MV-4-11 (cell line): ENCODE measurements at regions not wholly inside any gene's neighbourhood (a gene's known extent, or its start where the extent isn't known, plus 50 kb on each side); places are given as distances from the start of the nearest gene placed in this dataset.
"Not testable (repeated sequence)": the region's sequence is repeated elsewhere in the genome, so short reads cannot be mapped to it uniquely, and the experiment has no call there.

Source experiments
- DNase-seq: peaks from one replicate; lab custom pipeline; 2025; lab: John Stamatoyannopoulos, UW

DNA sequence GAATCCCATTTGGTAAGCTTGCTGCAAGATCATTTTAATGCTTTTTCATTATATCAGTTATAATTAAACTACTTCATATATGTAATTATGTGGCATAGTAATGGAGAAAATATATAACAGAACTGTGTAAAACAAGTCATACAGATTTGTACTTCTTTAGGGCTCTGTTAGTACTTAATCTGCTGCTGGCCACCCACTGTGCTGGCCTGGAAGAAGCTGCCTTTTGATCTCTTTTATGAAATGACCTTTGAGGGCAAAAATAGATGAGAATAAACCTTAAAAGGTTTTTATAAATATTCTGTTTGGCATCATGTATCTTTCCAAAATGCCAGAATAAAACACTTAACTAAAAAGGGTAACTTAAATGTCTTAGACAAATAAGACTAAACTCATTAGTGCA is 262.9 kb downstream of the ZIC1 start:
- DNase-seq, result no peak

DNA sequence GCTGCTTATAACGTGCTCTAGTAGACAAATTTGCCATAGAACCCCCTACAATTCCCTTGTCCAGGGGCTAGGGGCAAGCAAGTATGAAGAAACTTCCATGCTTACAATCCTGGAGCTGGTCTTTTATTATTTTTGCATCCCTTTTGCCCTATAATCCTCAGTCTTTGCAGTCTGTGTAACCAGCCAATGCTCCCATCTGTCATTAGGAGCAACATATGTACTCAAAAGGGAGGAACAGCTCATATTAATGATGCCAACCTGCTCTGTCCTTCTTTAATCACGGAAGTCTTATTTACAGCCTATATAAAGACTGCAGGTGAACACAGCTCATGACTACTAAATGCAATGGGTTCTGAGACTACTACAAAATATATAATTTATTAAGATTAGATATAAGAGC is 263.3 kb downstream of the ZIC1 start:
- DNase-seq, result no peak

DNA sequence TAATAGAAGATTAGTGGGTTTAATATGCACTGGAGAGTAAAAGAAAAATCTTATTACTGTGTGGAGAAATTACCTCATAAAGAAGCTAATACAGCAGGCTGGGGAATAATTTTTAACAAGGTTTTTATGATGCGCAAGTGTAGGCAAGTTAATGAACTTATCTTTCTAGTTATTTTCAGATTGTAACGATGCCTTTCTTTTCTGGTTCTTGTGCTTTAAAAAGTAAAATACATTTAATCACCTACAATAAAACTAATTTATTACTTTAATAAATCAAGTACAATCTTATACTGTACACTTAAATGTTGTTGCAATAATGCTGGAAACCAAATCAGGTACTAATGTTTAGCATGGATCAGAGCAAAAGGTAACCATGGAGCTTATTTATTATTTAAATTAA is 266.6 kb downstream of the ZIC1 start:
- no peak for DNase-seq

DNA sequence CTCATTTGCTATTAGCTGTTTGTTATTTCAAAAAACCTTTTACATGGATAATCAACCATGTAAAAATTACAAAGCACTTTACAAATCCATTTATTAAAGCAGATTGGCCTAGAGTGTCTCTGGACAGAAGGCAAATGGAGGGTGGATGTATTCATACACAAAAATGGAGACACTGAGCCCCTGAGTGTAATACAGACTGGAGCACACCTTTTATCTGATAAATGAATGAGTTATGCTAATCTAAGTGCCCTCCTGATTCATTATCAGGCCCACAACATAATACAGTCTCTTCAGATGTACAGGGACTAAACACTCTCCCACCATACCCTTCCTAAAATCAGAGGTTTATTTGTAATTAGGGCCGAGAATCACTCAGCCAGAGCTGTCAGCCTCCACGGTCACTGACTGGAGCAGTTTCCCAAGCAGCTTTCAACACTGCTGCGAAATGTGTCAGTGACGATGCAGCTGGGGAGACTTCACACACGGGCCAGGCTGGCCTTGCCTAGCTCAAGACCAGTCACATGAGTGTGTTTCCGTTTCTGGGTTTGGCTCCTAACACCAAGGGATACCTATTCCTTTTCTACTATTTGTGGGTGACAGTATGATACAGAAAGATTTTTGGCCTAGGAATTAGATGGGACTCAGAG is 271.8 kb downstream of the ZIC1 start:
- DNase-seq, result no peak

DNA sequence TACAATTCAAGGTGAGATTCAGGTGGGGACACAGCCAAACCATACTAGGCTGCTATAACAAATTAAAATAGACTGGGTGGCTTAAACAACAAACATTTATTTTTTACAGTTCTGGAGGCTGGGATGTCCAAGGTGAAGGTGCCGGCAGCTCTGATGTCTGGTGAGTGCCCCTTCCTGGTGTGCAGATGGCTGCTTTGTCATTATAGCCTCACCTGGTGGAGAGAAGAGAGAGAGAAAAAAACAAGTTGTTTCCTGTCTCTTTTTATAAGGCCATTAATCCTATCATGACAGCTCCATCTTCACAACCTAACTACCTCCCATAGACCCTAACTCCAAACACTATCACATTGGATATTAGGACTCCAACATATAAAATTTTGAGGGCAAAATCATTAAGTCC is 279.7 kb downstream of the ZIC1 start:
- no peak for DNase-seq

DNA sequence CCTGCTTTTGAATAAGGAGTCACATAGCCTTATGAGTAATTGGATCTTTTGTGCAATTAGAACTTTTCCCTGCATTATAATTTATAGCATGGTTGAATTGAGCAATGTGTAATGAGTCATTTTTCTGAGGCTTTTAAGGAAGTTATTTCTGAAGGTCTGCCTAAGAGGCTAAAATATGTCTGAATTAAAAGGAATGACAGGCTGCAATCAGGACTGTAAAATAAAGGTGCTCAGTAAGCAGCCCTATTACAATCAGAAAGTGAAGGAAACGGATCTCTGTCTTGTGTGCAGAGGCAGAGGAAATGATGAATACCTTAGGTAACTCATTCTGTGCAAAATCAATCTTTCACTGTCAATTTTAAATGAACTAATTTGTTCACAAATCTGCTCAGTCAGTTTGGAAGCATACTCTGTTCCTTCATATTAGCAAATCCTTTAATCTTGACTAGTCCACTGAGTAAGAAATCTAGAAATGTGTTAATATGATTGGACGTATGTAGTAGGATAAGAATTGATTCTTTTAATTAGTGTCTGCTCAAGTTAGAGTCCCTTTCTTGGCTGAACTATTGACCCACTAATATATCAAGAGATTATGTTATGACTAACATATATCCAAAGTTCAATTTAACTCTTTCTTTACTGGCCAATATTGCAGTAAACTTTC is 290.1 kb downstream of the ZIC1 start:
- DNase-seq, result peak; percentile 80

DNA sequence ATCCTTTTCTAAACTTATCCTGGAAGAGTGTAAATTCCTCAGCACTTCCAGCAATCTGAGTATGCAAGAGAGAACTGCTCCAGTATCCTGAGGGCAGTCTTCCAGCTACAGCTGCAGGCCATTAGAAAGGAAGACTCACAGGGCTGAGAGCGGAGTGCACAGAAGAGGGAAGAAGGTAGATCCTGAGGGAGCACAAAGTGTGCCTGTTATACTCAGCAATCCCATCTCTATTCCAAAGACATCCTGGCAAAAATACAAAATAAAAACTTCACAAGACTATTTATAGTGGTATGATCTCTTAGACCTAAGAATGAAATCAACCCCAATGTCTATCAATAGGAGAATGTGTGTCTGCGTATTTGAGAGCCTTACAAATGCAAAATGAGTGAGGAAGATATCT is 292.0 kb downstream of the ZIC1 start:
- no peak for DNase-seq

DNA sequence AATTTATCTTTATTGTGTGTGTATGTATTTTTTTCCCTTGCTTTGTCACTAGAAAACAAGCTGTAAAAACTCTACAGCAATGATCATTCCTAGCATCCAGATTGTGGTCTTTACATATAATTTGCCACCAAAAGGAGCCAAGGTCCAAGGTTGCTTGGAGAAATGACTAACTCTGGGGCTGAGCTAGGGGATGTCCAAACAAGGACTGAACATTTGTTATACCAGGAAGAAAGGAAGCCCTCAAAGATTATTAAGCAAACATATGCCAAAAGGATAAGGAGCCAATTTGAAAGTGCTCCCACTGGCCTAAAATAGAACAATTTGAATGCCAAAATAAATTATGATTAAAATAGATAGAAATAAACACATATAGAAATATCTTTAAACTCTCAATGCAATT is 293.3 kb downstream of the ZIC1 start:
- no peak for DNase-seq

DNA sequence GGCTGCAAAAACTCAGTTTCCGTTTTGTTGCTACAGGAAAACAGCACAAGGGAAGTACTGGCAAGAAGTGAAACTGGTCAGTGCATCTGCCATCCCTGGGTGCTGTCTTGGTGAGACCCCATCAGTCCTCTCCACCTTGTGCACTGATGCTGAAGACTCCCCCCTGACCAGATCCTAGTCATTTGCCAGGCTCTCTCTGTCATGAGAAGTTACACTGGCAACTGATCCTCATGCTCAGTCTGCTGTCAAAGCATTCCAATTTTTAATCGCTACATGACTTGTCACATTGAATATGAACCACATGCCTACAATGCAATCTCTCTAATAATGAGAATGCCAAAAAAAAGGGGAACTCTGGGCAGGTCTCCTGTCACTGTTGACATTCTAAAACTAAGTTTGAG is 296.5 kb downstream of the ZIC1 start:
- DNase-seq, result peak; percentile 62

DNA sequence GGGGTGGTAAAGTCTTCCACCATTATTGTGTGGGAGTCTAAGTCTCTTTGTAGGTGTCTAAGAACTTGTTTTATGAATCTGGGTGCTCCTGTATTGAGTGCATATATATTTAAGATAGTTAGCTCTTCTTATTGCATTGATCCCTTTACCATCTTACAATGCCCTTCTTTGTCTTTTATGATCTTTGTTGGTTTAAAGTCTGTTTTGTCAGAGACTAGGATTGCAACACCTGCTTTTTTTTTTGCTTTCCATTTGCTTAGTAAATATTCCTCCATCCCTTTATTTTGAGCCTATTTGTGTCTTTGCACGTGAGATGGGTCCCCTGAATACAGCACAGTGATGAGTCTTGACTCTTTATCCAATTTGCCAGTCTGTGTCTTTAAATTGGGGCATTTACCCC is 301.6 kb downstream of the ZIC1 start:
- not testable (repeated sequence) for DNase-seq

DNA sequence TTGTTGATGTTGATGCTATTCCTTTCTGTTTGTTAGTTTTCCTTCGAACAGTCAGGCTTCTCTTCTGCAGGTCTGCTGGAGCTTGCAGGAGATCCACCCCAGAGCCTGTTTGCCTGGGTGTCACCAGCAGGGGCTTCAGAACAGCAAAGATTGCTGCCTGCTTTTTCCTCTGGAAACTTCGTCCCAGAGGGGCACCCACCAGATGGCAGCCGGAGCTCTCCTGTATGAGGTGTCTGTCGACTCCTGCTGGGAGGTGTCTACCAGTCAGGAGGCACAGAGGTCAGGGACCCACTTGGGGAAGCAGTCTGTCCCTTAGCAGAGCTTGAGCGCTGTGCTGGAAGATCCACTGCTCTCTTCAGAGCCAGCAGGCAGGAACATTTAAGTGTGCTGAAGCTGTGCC is 303.2 kb downstream of the ZIC1 start:
- DNase-seq, result no peak

DNA sequence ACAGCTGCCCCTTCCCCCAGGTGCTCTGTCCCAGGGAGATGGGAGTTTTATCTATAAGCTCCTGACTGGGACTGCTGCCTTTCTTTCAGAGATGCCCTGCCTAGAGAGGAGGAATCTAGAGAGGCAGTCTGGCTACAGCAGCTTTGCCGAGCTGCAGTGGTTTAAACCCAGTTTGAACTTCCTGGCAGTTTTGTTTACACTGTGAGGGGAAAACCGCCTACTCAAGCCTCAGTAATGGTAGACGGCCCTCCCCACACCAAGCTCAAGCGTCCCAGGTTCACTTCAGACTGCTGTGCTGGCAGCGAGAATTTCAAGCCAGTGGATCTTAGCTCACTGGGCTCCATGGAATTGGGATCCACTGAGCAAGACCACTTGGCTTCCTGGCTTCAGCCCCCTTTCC is 303.6 kb downstream of the ZIC1 start:
- DNase-seq, result not testable (repeated sequence)

DNA sequence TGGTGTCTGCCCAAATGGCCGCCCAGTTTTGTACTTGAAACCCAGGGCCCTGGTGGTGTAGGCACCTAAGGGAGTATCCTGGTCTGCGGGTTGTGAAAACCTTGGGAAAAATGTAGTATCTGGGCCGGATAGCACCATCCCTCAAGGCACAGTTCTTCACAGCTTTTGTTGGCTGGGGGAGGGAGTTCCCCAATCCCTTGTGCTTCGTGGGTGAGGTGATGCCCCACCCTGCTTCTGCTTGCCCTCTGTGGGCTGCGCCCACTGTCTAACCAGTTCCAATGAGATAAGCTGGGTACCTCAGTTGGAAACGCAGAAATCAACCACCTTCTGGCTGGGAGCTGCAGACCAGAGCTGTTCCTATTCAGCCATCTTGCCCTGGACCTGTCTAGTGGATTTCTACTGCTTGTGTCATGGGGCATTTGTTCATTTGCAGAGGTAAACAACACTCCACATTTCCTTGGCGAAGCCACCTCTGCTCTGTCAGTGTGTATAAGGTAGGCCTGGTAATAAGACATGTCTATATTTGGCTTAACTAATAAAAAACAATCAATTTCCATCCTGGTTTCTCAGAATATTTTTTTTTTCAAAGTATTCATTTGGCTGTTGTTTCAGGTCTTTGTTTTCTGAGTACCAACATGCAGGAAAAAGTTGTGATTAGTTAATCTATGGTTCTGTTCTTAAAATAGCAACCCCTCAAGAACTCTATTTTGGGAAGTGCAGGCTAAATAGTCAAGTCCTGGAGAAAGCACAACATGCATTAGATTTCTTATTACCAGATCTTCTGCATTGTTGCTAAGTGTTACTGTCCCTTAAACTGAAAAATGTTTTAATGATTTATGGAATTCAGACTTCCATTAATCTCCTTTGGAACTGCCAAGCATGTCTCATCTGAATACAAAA is 304.3 kb downstream of the ZIC1 start:
- no peak for DNase-seq

DNA sequence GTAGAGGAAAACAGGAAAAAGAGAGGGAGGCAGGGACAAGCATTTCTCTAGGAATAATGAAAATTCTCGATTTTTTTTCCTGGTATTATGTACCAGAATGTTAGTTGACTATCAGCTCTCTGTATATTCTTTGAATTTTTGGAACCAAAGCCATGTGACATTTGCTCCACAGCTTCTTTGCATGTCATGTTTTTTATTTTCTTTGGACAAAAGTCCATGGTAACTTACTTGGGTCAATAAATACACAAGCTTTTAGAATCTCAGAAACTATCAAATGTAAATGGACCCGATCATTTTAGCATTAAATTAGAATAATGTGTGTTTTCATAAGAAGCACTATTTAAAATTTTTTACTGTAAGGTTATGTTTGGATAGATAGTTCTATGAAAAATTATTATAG is 320.5 kb downstream of the ZIC1 start:
- no peak for DNase-seq

DNA sequence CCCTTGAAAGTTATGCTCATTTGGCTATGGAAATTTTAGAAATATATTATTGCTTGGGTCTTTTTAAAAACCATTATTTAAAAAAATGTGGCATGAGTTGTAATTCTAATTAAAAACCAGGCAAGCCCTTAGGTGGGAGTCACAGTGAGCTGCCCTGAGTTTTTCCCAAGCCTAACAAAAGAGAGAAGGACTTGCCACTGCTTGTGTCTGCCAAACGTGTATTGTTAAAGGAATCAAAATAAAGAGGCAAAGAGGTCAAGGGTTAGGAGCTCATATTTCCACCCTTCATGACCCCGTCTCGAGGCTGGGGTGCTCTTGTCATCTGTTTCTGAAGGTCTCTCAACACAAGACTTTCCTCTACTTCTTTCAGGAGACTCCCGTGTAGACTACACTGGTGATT is 321.1 kb downstream of the ZIC1 start:
- DNase-seq, result no peak

DNA sequence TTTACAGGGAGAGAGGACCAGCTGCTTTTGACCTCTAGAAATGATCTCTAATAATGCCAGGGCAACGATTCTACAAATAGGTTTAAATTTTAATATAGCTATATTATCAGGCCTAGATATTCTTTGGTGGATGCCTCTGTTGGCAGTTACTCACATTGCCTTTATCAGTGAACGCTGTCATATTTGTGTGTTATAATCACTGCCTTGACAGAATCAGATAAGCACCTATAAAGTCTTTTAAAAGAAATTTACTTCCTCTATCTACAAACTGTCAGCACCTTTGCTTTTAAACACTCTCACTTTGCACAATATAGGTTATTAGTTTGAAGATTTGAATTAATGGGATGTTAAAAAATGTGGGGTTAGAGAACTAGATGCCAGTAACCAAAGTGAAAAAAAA is 324.1 kb downstream of the ZIC1 start:
- no peak for DNase-seq

DNA sequence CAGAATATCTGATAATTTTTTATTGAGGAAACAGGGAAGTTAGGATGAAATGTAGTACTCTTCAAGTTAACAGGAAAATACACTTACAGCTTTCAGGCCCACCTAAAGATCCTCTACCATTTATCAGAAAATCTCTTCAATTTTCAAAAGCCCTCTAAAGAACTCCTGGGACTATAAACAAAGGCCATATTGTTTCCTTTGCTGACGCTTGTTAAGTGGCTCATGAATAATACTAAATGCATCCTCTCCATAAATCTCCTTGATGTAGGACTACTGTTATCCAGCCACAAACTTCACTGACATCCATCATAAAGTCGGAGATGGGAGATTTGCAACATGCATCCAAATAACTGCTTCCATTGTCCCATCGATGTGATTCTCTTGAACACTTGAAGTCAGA is 326.5 kb downstream of the ZIC1 start:
- DNase-seq, result no peak

DNA sequence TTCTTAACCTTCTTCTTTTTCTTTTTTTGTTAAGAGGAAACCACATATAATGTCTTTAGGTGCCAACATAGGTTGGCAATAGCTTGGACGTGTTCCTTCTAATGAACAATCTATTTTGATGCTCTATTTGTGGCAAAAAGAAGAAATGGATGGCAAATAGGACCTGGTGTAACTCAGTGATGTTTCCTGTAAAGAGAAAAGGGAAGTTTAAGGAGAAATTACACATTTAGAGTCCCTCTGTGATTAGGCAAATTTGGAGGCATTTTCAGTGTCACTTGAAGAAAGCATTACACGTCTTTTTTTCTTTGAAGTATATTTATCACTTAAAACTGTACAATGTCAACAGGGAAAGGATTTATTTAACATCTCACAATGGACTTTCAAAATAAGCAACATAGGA is 327.1 kb downstream of the ZIC1 start:
- no peak for DNase-seq

DNA sequence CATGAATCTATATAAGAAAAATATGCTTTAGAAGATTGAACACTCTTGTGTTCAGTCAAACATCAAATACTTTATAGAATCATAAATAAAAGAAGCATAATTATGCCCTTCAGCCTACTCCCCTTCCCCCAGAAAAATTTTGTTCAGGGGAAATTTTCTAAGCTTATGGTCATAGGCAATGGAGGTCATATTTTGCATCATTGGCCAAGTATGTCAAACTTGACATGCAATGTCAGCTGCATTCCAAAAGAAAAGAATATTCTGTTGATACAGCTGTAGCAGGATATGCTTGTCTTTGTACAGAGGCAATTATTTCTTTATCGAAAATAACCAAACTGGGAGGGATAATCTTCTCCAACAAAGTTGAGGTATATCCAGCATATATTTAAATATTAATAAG is 328.2 kb downstream of the ZIC1 start:
- DNase-seq, result no peak

DNA sequence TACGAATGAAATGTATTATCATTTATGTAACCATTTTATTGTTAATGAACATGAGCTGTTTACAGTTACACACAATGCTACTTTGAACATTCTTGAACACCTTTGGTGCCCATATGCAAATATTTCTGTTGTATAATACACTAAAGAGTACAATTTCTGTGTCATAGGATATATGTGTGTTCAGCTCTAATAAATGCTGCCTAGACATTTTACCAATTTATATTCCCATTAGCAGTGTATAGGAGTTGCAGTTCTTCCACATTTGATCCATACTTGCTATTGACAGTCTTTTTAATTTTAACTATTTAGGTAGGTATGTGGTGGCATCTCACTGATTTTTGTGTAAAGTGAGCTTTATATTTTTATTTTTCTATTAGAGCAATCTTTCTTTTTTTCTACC is 331.8 kb downstream of the ZIC1 start:
- DNase-seq, result no peak

DNA sequence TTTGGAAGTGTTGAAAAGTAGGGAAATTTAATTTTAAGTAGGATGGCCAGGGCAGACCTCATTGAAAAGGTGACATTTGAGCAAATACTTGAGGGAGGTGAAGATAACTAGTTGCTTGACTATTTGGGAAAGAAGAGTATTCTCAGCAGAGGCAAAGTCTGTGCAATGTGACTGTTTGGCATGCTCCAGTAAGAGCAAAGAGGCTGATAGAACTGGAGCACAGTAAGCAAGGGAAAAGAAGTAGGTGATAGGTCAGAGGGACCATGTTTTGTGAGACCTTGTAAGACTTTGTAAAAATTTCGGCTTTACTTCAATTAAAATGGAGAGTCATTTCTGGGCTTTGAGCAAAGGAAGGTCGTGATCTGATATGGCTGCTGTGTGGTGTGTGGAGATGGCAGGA is 335.8 kb downstream of the ZIC1 start:
- no peak for DNase-seq

DNA sequence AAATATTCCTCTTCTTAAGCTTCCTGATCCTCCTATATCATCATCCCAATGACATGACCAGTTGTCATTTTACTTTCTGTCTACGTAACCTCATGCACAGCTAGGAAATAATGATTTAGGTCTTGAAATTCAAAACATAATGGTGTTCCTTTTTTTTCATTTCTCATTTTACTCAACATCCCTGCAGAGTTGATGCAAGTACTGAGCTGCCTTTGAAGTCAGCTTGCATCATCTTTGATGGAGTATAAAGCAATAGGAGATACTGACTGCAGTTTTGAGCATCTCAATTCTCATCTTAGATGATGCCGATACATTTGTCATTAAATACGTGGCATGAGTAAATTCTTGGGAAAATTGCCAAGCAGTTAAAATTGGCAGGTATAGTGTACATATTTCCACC is 346.1 kb downstream of the ZIC1 start:
- no peak for DNase-seq

DNA sequence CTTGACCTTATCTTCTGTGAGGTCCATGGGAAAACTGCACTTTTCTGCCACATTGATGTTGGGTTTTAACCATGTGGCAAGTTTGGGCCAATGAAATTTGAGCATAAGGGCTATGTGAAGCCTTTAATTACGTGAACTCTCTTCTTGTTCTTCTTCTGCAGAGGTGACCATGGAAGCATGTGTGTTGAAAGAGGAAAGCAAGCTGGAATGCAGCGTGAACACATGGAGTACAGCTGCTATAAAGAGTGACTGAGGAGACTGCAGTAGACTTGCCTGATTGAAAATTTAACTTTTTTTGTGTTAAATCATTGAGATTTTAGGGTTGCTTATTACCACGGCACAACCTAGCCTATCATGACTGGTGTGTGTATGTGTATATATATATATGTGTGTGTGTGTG is 347.3 kb downstream of the ZIC1 start:
- DNase-seq, result no peak
